Stimulated activated CD8-positive, alpha-beta memory T cell treated with anti-CD3 and anti-CD28 coated beads, Interleukin-15, amount 100 ng/mL, for 4 hours (primary cell): ENCODE measurements at regions not wholly inside any gene's neighbourhood (a gene's known extent, or its start where the extent isn't known, plus 50 kb on each side); places are given as distances from the start of the nearest gene placed in this dataset.

ENCODE experiments used
- DNase-seq, 2 donors: peaks; one replicate each; pipeline ENCODE4 v3.0.0-alpha.2; 2020; ENCODE audit warnings: low read depth in 2 of 2

- DNase-seq: no peak
Measured at GRCh38 chr4:138858419-138858818, 157.2 kb upstream of the NOCT start.

- no peak for DNase-seq
Measured at GRCh38 chr4:138857416-138857815, 158.2 kb upstream of the NOCT start.

GRCh38 chr4:138852681-138853080 is 162.9 kb upstream of the NOCT start:
- no peak for DNase-seq

GRCh38 chr4:138851391-138852335 is 163.9 kb upstream of the NOCT start:
- DNase-seq: no peak

DNA sequence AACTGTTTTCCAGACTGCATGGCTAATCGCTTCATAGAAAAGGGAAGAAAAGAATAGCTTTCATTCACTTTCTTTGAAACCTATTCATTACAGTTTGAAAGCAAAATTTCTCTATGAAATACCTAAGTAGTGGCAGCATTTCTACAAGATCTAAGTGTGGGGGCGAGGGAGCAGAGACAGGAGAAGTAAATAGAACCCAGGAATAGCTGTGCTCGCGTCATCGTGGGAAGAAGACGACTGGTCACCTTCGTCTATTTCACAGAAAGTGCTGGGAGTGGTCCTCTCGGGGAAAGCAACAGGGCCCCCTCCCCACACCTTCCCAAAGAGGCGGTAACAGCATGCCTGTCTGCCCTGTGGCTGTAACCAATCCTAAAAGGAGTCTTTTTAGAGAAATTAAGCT is 169.9 kb upstream of the NOCT start:
- no peak for DNase-seq

- no peak for DNase-seq
Measured at GRCh38 chr4:138845054-138845453, 170.5 kb upstream of the NOCT start.

- no peak for DNase-seq
Measured at GRCh38 chr4:138843616-138844015, 172.0 kb upstream of the NOCT start.

DNA sequence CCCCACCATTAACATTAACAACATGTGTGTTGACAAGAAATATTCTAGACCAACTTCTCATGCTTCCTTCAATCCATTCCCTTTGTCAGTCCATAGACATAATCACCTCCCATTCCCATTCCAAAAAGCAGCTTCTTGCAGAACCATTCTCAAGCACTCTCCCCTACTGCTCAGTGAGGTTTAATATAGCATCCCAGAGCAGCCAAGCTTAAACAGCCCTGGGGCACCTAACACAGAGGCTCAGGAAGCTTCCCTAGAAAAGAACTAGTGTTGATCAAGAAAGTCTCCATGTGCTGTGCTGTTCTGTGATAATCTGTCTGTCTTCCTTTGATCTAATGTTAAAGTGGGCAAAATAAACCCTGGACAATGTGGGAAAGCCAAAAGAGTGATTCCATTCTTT is 174.2 kb upstream of the NOCT start:
- no peak for DNase-seq

DNA sequence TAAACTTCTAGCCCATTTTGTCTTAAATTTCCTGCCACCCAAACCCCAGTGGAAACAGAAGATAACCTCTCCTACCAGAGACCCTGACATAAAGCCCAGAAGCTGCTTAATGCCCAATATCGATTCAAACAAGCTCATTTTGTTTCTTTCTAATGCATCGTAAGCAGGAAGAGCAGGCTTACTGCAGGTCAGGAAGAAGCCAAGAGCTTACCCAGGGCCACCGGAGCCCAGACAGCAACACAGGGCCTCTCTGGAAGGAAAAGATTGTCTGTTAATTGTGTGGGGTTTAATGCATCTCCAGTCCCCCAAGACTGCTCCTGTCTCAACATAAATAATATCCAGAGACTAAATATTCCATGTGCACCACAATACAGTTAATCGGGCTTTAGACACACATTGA is 177.3 kb upstream of the NOCT start:
- no peak for DNase-seq

GRCh38 chr4:138835832-138836533 is 179.6 kb upstream of the NOCT start:
- DNase-seq: no peak

DNA sequence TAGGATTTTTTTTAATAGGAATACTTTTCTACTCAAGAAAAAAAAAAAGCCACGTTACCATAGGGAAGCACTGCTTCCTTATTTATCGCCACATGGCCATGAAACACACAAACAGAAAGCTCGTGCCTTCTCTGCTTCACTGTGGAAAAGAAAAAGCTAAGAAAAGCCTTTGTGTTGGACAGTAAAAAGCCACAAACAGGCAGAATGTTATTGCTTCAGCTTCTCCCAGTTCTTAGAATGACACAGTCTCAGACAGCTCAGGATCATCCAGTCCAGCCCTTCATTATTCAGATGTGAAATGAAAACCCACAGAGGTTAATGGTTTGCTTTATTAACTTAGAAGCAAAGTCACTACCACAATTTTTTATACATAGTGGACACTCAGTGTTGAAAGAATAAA is 181.6 kb upstream of the NOCT start:
- no peak for DNase-seq

DNA sequence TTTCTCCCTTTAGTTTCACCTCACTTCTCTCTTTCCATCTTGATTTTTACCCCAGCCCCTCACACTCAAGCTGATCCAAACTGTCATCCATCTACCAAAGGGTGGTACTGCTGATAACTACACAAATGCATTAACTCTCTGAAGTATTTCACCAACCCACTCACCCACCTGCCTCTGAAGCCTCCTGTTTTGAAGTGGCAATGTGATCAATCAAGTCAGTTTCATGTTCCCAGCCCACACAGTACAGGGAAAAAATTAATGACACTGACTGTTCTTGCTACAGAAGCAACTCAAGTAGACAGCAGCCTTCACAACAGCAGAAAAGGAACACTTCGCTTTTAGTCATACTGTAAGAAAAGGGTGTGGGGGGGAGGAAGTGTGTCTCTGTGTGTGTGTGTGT is 183.0 kb upstream of the NOCT start:
- no peak for DNase-seq

DNA sequence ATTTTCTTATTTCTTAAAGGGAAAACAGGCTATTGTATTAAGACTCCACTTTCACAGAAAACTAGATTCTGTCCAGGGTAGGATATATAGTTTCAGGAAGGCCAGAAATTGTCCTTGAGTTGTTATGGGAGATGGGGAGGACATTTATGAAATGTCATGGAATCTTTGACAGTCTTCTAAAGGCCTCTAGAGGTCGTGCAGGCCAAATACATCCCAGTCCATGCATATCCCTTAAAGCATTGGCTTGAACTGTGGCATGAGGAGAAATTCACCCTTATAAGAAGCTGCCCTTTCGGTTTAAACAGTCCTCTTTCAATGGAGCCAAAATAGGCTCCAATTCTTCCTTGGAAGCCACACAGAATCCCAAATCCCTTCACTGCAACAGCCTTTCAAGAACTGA is 183.6 kb upstream of the NOCT start:
- DNase-seq: no peak

- DNase-seq: no peak
Measured at GRCh38 chr4:138828926-138829325, 186.7 kb upstream of the NOCT start.

DNA sequence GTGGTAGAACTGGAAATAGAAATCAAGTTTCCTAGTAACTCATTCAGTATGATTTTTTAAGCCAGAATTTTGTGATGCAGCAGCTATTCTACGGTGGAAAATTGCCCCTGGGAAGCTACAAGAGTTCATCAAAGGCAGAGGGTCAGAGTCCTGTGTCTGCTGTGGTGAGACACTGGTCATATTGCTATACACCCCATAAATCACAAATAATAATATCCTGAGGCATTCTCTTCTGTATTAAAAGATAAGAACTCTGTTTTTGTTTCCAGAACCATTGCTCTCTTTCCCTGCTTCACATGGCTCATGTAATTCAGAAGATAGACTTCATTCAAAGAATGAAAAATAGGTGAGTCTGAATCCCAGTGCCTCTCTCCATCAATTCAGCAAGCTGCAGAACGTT is 188.8 kb upstream of the NOCT start:
- DNase-seq: no peak

- no peak for DNase-seq
Measured at GRCh38 chr4:138826322-138826721, 189.3 kb upstream of the NOCT start.

DNA sequence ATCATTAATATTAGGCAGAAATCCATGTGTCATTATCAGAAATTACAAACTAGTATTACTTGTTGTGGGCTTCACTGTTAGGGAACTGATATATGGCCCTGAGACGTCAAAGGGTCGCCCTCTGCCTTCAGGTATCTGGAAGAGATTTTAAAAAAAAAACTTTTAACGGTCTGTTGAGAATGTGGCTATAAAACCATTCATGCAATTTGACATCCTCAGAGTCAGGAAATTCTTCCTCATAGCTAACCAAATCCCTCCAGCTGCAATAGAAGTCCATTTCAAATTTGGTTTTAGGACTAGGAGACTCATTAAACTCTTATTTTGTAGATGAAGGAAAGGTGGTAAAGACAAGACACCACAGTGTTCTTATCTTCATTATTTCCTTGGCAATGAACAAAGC is 194.2 kb upstream of the NOCT start:
- no peak for DNase-seq

DNA sequence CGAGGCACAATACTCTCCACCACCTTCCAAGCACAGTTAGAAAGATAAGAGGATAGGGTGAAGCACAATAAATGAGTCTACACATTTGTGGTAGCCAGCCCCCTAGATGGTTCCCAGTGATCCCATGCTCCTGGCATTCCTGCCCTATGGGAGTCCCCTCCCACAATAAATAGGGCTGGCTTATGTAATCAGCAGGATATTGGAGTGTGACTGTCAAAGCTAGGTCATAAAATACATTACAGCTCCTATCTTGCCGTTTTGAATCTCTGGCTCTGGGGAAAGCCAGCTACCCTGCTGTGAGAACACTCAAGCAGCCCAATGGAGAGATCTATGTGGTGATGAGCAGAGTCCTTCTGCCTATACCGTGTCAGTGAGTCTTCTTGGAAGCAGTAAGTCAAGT is 198.7 kb upstream of the NOCT start:
- DNase-seq: no peak

DNA sequence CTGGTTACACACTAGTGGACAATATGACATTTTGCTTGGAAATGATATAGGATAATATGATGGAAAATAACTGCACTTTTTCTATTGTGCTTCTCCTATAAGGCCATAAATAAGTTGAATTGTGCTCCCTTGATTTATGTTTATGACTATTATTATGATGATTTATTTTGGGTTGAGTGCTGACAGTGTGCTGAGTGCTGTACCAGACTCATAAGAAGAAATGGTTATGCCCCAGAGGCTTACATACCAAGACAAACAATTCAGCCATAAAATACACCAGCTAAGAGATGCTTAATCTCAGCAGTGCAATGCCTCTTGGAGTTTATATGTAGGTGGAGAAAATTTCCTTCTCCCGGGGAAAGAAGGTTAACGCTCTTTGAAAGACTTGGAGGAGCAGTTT is 199.8 kb upstream of the NOCT start:
- DNase-seq: no peak

DNA sequence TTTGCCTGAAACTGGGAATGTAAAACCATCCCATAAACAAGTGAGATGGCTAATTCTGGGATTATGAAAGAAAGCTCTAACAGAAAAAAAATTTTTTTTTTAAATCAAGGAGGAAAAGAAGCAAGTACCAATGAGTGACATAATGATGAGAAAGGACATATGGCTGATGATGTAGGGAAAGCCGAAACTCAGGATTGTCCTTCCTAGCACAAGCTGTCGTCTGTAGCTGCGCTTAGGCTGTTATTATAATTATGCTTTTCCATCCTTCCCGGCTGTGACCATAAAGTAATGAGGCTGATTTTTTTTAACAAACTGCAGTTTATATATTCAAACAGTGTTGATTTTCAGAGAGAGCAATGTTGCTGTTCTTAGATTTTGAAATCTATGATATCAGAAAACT is 209.8 kb upstream of the NOCT start:
- DNase-seq: no peak

DNA sequence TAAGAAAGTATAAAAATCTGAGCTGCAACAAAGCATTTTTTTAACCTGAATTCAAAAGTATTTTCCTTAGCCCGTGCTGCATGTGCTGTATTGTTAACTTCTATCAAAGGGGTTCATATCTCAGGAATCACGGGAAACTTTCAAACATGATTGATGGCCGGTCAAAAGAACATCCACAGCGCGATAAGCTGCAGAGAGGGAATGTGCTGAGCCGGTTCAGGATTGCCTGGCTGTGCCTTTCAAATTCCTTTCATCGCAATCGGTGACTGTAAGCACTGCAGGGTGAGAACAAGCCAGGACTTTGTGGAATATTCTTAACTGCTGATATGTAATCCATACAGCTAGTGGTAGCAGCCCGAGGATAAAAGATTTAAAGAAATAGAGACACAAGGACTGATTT is 210.9 kb upstream of the NOCT start:
- no peak for DNase-seq

DNA sequence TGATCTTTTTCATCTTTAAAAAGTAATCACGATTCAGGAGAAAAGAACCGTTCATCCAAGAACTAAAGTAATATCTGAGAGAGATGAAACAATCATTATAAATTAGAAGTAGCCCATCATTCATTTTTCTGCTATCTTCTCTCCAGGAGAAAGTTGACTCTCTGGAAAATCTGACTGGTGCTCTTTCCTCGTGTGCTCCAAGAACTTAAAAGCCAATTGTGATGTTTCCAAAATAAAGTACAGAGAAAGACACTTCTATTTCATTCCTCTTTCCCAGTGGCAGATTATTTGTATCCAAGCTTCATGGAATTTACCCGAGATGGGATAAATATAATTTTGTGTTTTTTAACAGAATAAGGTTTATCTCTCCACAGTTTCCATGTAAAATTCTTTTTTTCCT is 212.5 kb upstream of the NOCT start:
- DNase-seq: no peak

- no peak for DNase-seq
Measured at GRCh38 chr4:138802499-138802898, 213.1 kb upstream of the NOCT start.
